HG02623 (cell line): ENCODE measurements at regions not wholly inside any gene's neighbourhood (a gene's known extent, or its start where the extent isn't known, plus 50 kb on each side); places are given as distances from the start of the nearest gene placed in this dataset.

Source experiments
- ATAC-seq: cut with Tn5 transposase; IDR thresholded peaks from one replicate; pipeline ENCODE4 v1.9.1; 2021; ENCODE audit warnings: moderate library complexity; ENCODE audit not compliant: unreplicated experiment

GRCh38 chr4:106773076-106773905, 262.8 kb downstream of the DKK2 start:
- no peak for ATAC-seq

- no peak for ATAC-seq
Measured at GRCh38 chr4:106767991-106768390, 268.1 kb downstream of the DKK2 start.

- ATAC-seq, result no peak
Measured at GRCh38 chr4:106766519-106766918, 269.6 kb downstream of the DKK2 start.

DNA sequence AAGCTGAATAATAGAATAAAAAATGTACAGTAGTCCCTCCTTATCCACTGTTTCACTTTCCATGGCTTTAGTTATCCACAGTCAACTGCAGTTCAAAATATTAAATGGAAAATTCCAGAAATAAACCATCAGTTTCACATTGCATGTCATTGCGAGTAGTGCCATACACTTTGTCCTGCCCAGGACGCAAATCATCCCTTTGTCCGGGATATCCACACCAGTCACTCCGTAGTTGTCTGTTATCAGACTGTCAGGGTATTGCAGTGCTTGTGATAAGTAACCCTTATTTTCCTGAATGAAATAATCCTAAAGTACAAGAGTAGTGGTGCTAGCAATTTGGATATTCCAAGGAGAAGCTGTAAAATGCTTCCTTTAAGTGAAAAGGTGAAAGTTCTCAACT, 271.3 kb downstream of the DKK2 start:
- no peak for ATAC-seq

- no peak for ATAC-seq
Measured at GRCh38 chr4:106762666-106763443, 273.3 kb downstream of the DKK2 start.

- no peak for ATAC-seq
Measured at GRCh38 chr4:106753426-106753825, 282.7 kb downstream of the DKK2 start.

GRCh38 chr4:106746451-106746850, 289.7 kb downstream of the DKK2 start:
- no peak for ATAC-seq

DNA sequence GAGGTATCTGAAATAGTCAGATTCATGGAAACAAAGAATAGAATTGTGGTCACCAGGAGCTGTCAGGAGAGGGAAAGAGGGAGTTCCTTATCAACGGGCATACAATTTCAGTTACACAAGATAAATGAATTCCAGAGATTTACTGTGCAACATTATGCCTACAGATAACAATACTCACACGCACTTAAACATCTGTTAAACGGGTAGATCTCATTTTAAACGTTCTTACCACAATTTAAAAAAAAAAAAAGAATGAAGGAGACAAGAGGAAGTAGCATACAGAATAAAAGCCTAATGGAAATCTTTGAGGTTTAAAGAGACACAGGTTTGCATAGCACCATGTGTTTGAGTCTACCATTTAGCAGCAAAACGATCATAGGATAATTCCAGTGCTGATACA, 298.0 kb downstream of the DKK2 start:
- ATAC-seq, result no peak

DNA sequence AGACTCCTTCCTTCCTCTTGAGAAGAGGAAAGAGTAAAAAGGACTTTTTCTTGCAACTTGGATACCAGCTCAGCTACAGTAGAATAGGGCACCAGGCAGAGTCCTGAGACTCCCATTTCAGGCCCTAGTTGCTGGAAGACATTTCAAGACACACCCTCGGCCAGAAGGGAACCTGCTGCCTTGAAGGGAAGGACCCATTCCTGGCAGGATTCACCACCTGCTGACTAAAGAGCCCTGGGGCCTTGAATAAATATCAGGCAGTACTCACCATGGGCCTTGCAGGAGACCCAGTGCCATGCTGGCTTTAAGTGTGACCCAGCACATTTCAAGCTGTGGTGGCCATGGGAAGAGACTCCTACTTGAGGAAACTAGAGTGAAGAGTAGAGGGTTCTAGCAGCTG, 317.6 kb downstream of the DKK2 start:
- no peak for ATAC-seq

GRCh38 chr4:106717091-106717490, 319.0 kb downstream of the DKK2 start:
- no peak for ATAC-seq

- no peak for ATAC-seq
Measured at GRCh38 chr4:106715825-106716224, 320.3 kb downstream of the DKK2 start.

DNA sequence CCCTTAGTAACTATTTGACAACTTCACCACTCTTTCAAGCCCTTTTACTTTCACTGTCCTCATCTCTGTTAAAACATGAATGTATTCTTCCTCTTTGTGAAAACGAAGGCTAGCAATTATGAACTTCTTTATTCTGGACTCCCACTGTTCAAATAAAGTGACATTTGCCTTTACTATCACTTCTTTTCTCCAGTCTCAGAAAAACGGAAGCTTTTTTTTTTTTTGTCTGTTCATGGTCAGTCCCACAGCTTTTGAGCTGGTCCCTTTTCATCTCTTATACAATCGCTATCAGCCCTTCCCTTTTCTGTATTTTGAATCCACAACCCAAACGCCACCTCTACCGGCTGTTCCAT, 327.7 kb downstream of the DKK2 start:
- ATAC-seq, result no peak

DNA sequence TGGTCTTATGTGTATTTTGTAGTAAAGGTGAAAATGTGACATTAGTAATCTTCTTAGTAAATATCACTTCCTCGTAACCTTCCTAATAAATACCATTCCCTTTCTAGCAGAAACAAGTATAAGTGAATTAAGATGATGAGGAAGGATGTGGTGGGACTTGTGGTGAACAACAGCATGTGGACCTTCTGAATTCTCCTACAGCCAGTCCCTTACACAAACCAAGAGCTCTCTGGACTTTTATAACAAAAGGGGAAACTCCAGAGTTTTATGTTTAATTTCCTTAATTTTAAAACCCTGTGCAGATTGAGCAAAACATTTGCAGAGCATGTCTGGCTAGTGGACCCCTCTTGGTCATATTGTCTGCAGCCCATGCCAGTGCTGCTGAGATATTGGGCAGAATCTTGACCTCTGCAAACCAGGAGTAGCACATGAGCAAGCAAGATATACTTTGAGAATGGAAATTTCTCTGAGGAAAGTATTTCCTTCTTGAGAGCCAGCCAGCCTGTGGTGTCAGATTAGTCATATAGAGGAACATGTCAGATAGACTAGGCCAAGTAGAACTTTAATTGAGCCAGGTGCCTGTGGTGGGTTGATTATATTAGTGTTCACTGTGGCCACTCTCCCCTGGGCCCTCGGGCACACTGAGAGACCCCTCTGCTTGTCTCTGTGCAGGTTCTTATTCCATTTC, 328.2 kb downstream of the DKK2 start:
- ATAC-seq, result peak; percentile 76

GRCh38 chr4:106704253-106704870, 331.8 kb downstream of the DKK2 start:
- no peak for ATAC-seq

- ATAC-seq, result no peak
Measured at GRCh38 chr4:106700321-106700720, 331.7 kb upstream of the GIMD1 start.

GRCh38 chr4:106698621-106699195, 330.1 kb upstream of the GIMD1 start:
- no peak for ATAC-seq

GRCh38 chr4:106695501-106696262, 327.1 kb upstream of the GIMD1 start:
- no peak for ATAC-seq

DNA sequence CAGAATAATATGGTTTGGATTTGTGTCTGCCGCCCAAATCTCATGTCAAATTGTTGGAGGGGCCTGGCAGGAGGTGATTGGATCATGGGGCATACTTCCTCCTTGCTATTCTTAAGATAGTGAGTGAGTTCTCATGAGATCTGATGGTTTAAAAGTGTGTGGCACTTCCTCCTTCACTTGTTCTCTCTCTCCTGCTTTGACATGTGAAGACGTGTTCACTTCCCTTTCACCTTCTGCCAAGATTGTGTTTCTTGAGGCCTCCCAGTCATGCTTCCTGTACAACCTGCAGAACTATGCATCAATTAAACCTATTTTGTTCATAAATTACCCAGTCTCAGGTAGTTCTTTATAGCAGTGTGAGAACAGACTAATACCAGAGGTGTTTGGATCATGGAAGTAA, 325.7 kb upstream of the GIMD1 start:
- ATAC-seq, result no peak

DNA sequence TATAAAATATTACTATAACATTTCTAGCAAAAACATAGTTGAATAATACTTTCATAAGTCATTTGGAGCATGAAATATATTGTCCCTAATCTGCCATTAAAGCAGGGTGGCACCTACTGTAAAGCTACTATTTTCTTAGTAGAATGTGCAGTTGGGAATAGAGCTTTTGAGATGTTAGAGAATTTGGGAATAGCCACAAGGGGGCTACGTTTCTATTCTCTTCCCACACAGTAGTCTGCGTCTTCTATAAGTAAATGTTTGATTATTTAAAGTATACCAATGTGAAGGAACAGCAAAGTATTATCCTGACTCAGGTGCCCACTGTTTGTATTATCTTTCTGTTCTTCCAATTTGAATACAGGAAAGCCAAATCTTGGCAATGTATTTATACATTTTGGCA, 323.2 kb upstream of the GIMD1 start:
- ATAC-seq, result no peak

- ATAC-seq, result no peak
Measured at GRCh38 chr4:106690487-106690886, 321.9 kb upstream of the GIMD1 start.
